ENCODE measurements at regions not wholly inside any gene's neighbourhood (a gene's known extent, or its start where the extent isn't known, plus 50 kb on each side); places are given as distances from the start of the nearest gene placed in this dataset.

GRCh38 chr3:154794391-154794790 lies 285.7 kb upstream of the MME start:
- Mint-ChIP-seq H3K9me3 (no peaks in the 10 kb centered on the region), H3K4me3 (no peak overlapping the region), H3K27me3 (ENCODE audit: low read depth) (peaks cover 5% of the 10 kb centered on the region), H3K36me3 (ENCODE audit: low read depth) (no peaks in the 10 kb centered on the region), H3K4me1 (no peaks in the 10 kb centered on the region), H3K27ac (no peak overlapping the region)
- no peak for TF ChIP-seq CTCF (IDR thresholded peaks at IDR 0.05; ENCODE audit: unreplicated experiment in 3 of 3)

GRCh38 chr3:154792828-154793227 lies 287.3 kb upstream of the MME start:
- no peak for TF ChIP-seq CTCF (IDR thresholded peaks at IDR 0.05; ENCODE audit: unreplicated experiment in 3 of 3)
- H3K27me3 Mint-ChIP-seq (ENCODE audit: low read depth): peaks cover 9% of the 10 kb centered on the region
- H3K4me3 Mint-ChIP-seq: no peak overlapping the region
- no peaks in the 10 kb centered on the region for H3K36me3 Mint-ChIP-seq (ENCODE audit: low read depth)
- H3K4me1 Mint-ChIP-seq: no peaks in the 10 kb centered on the region
- H3K27ac Mint-ChIP-seq: no peak overlapping the region
- H3K9me3 Mint-ChIP-seq: no peaks in the 10 kb centered on the region

- Mint-ChIP-seq H3K4me1 (peaks cover 7% of the 10 kb centered on the region), H3K27ac (no peak overlapping the region), H3K36me3 (ENCODE audit: low read depth) (no peaks in the 10 kb centered on the region), H3K27me3 (ENCODE audit: low read depth) (peaks cover 9% of the 10 kb centered on the region), H3K9me3 (no peaks in the 10 kb centered on the region), H3K4me3 (no peak overlapping the region)
- no peak for TF ChIP-seq CTCF (IDR thresholded peaks at IDR 0.05; ENCODE audit: unreplicated experiment in 3 of 3)
Observed at GRCh38 chr3:154791611-154792010, 288.5 kb upstream of the MME start.

- H3K36me3 Mint-ChIP-seq (ENCODE audit: low read depth): no peaks in the 10 kb centered on the region
- TF ChIP-seq CTCF (IDR thresholded peaks at IDR 0.05; ENCODE audit: unreplicated experiment in 3 of 3): no peak
- H3K4me1 Mint-ChIP-seq: peaks cover 28% of the 10 kb centered on the region
- H3K4me3 Mint-ChIP-seq: no peak overlapping the region
- H3K27ac Mint-ChIP-seq: peak overlapping the region; percentile 57 to 93 (median 82)
- H3K9me3 Mint-ChIP-seq: no peaks in the 10 kb centered on the region
- peaks cover 9% of the 10 kb centered on the region for H3K27me3 Mint-ChIP-seq (ENCODE audit: low read depth)
Observed at GRCh38 chr3:154786724-154787123, 293.4 kb upstream of the MME start.

- H3K27ac Mint-ChIP-seq: no peak overlapping the region
- H3K27me3 Mint-ChIP-seq (ENCODE audit: low read depth): peaks cover 4% of the 10 kb centered on the region
- TF ChIP-seq CTCF (IDR thresholded peaks at IDR 0.05; ENCODE audit: unreplicated experiment in 3 of 3): no peak
- H3K36me3 Mint-ChIP-seq (ENCODE audit: low read depth): no peaks in the 10 kb centered on the region
- H3K4me1 Mint-ChIP-seq: peaks cover 41% of the 10 kb centered on the region
- H3K9me3 Mint-ChIP-seq: no peaks in the 10 kb centered on the region
- H3K4me3 Mint-ChIP-seq: no peak overlapping the region
Observed at GRCh38 chr3:154783521-154783931, 296.6 kb upstream of the MME start.

GRCh38 chr3:154783061-154783460 lies 297.1 kb upstream of the MME start:
- TF ChIP-seq CTCF (IDR thresholded peaks at IDR 0.05; ENCODE audit: unreplicated experiment in 3 of 3): no peak
- Mint-ChIP-seq H3K4me1 (peaks cover 46% of the 10 kb centered on the region), H3K27ac (no peak overlapping the region), H3K36me3 (ENCODE audit: low read depth) (no peaks in the 10 kb centered on the region), H3K4me3 (no peak overlapping the region), H3K9me3 (no peaks in the 10 kb centered on the region), H3K27me3 (ENCODE audit: low read depth) (peaks cover 4% of the 10 kb centered on the region)

All from nephron (organoid).